GM19035 (cell line): ENCODE measurements at regions not wholly inside any gene's neighbourhood (a gene's known extent, or its start where the extent isn't known, plus 50 kb on each side); places are given as distances from the start of the nearest gene placed in this dataset.

Experiments used
- ATAC-seq: cut with Tn5 transposase; IDR thresholded peaks from one replicate; pipeline ENCODE4 v1.9.1; 2021; ENCODE audit not compliant: unreplicated experiment

GRCh38 chr2:84290537-84290936 lies 168.5 kb downstream of the SUCLG1 start:
- ATAC-seq, result no peak

GRCh38 chr2:84288293-84288692 lies 170.8 kb downstream of the SUCLG1 start:
- ATAC-seq, result no peak

- ATAC-seq, result no peak
Observed at GRCh38 chr2:84286878-84287277, 172.2 kb downstream of the SUCLG1 start.

GRCh38 chr2:84285056-84285747 lies 173.9 kb downstream of the SUCLG1 start:
- no peak for ATAC-seq

- no peak for ATAC-seq
Observed at GRCh38 chr2:84283506-84283905, 175.6 kb downstream of the SUCLG1 start.

- ATAC-seq, result no peak
Observed at GRCh38 chr2:84281510-84281909, 177.6 kb downstream of the SUCLG1 start.

- no peak for ATAC-seq
Observed at GRCh38 chr2:84280873-84281272, 178.2 kb downstream of the SUCLG1 start.

GRCh38 chr2:84278386-84278785 lies 180.7 kb downstream of the SUCLG1 start:
- ATAC-seq, result no peak

- no peak for ATAC-seq
Observed at GRCh38 chr2:84276590-84277255, 182.4 kb downstream of the SUCLG1 start.

- ATAC-seq, result no peak
Observed at GRCh38 chr2:84273406-84273805, 185.7 kb downstream of the SUCLG1 start.

GRCh38 chr2:84271977-84272376 lies 187.1 kb downstream of the SUCLG1 start:
- ATAC-seq, result no peak

GRCh38 chr2:84257831-84258230 lies 201.2 kb downstream of the SUCLG1 start:
- no peak for ATAC-seq

GRCh38 chr2:84251651-84252302 lies 207.3 kb downstream of the SUCLG1 start:
- no peak for ATAC-seq

GRCh38 chr2:84249140-84249539 lies 209.9 kb downstream of the SUCLG1 start:
- no peak for ATAC-seq

- ATAC-seq, result no peak
Observed at GRCh38 chr2:84247532-84247931, 211.5 kb downstream of the SUCLG1 start.

GRCh38 chr2:84243788-84244733 lies 215.0 kb downstream of the SUCLG1 start:
- no peak for ATAC-seq

GRCh38 chr2:84238907-84239306 lies 220.2 kb downstream of the SUCLG1 start:
- no peak for ATAC-seq

GRCh38 chr2:84236288-84236687 lies 222.8 kb downstream of the SUCLG1 start:
- ATAC-seq, result no peak

- ATAC-seq, result no peak
Observed at GRCh38 chr2:84234103-84234502, 225.0 kb downstream of the SUCLG1 start.

GRCh38 chr2:84231478-84231877 lies 227.6 kb downstream of the SUCLG1 start:
- no peak for ATAC-seq

- ATAC-seq, result no peak
Observed at GRCh38 chr2:84224121-84224520, 235.0 kb downstream of the SUCLG1 start.
